KBM-7 (cell line): ENCODE measurements at regions not wholly inside any gene's neighbourhood (a gene's known extent, or its start where the extent isn't known, plus 50 kb on each side); places are given as distances from the start of the nearest gene placed in this dataset.
"Not testable (repeated sequence)": the region's sequence is repeated elsewhere in the genome, so short reads cannot be mapped to it uniquely, and the experiment has no call there.

Experiments
- DNase-seq: peaks from one replicate; pipeline ENCODE4 v3.0.0-alpha.2; 2015
- in situ Hi-C: fragments of 300-500 bp; cut with MboI; formaldehyde crosslinking; loops from 2 replicates; pipeline ENCODE4 v1.14.3; 2020; ENCODE audit warnings: low sequenced_read_pairs, low pct_unique_long_range_greater_than_20kb, mixed read lengths

DNA sequence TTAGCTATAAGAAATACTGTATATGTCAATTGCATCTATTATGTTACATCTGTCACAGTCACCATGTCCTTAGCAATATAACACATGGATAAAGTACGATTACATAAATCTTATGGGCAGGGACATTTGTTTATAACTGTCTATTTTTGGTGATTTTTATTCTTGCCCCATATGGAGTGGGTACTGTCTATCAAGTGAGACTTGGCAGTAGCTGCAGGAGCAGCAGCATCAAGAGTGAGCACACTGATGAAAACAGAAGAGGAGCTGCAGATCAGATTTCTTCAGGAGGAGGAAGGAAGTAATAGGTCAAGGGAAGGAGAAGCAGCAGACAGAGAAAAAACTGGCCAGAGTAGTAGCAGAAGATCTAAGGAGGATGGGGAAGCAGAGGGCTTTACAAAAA, 516.7 kb downstream of the C6orf118 start:
- no peak for DNase-seq
- in situ Hi-C loops, result no loop called here

DNA sequence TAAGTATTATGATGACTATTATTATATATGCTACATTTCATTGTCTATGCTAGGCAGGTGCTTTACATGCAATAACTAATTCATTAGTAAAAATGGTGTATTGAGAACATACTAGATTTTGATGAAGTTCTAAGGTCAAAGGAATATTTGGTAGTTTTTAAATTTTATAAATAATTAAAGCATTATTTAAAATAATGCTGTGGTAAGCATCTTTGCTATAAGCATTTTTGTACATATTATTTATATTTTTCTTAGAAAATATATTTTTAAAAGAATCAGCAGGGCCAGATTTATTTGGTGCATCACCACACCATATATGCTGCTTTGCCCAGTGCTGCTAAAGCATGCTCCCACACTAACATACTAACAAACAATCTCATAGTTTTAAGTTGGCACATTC, 517.9 kb downstream of the C6orf118 start:
- DNase-seq, result no peak
- in situ Hi-C loops, result no loop called here

DNA sequence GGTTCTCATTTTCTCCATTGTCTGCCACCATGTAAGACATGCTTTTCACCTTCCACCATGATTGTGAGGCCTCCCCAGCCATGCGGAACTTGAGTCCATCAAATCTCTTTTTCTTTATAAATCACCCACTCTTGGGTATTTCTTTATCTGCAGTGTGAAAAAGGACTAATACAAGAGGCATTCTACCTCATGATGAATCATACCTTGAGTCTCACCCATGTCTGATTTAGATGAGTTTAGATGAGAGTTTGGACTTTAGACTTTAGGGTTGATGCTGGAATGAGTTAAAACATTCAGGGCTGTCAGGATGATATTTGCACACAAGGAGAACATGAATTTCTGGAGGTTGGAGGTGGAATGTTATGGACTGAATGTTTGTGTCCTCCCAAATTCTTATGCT, 545.6 kb downstream of the C6orf118 start:
- in situ Hi-C loops, result no loop called here
- DNase-seq, result no peak

DNA sequence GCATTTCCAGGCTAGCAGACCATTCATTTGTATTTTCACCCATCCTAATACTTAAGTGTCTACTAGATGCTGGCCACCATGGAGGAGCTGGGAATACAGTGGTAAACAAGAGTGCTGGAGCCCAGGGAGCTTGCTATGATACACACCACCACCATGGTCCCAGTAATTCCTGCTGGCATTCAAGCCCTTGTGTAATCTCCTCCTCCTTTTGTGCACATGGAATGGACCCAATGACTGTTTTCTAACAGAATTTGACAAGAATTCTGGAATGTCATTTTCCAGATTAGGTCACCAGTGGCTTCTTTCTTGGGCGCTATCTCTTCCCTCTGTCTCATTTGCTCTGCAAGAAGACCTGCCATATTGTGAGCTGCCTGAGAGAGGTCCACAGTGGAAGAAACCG, 552.0 kb downstream of the C6orf118 start:
- in situ Hi-C loops, result no loop called here

DNA sequence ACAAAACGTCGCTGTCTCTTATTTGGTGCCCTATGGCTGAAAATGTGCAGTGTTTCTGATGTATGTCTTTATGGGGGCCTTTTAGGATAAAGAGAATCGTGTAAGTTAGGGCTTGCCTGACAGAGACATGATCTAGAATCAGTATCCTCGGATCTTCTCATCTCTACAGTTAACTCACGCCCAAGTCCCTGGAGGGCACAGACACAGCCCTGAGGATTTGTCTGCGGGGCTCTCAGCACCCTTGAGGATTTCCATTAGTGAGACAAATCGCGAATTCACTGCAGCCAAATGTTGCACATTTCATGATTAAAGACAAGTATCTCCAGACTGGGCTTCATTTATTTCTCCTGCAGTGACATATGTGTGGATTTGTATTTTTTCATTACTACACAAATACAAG, 552.7 kb downstream of the C6orf118 start:
- in situ Hi-C loops, result no loop called here
- DNase-seq, result no peak

More for the DNA sequence above, 552.0 kb downstream of the C6orf118 start:
- no peak for DNase-seq

DNA sequence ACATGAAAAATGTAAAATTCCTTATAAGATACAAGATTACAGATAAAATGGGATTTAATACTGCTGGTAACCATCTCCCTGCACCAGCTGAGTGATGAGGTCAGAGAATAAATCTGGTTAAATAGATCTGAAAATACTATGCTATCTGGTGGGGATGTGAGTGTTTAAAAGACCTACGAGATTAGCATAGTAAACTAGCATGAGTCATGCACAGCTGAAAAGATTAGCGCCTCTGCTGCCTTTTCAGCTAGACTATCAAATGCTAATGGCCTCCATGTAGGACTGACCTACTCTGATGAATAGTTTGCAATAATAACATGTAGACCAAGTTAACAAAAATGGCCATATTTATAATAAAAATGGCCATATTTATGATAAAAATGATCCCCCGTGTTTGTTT, 553.3 kb downstream of the C6orf118 start:
- no peak for DNase-seq
- in situ Hi-C loops, result no loop called here

DNA sequence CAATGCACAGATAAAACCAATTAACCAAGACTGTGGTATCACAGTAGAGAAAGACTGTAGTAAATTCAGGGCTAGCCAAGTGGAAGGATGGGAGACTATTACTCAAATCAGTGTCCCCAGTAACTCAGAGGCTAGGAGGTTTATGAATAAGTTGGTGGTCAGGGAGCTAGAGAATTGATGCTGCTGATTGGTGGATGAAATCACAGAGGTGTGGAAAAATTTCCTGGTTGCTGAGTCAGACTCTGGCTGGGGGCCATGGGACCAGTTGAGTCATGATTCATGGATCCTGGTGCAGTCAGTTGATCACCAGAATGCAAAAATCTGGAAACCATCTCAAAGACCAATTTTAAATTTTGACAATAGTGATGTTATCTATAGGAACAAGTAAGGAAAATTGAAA, 555.9 kb downstream of the C6orf118 start:
- DNase-seq, result no peak
- in situ Hi-C loops, result no loop called here

DNA sequence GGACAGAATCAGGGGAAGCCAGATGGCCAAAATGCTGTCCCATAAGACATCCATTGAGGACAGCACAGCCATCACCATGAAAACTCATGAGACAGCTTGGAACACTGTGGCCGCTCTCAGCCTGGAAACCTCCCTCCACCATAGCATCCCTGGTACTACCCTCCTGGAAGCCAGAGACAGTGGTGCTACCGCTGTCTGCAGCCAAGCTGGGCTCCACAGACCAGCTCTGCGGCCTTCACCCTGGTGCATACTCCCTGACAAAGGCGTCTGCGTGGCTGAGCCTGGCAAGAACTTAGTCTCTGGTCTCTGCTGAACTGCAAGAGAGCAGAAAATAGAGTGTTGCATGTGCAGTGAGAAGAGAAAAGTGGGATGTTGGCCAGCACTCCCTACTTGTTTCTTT, 558.0 kb downstream of the C6orf118 start:
- in situ Hi-C loops, result no loop called here
- no peak for DNase-seq

DNA sequence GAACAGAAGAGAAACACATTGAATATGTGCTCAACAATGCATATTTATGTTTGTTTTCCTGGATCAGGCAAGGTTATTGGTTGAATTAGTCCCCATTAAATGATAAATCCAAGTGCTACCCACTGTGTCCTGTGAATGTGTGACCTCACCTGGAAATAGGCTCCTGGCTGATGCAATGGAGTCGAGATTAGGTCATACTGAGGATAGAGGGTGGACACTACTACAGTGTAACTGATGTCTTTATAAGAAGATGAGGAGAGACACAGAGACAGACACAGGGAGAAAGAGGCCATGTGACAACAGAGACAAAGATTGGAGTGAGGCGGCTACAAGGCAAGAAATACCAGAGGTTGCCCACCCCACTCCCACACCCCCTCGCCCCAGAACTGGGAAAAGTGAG, 559.3 kb downstream of the C6orf118 start:
- DNase-seq, result no peak
- in situ Hi-C loops, result no loop called here

DNA sequence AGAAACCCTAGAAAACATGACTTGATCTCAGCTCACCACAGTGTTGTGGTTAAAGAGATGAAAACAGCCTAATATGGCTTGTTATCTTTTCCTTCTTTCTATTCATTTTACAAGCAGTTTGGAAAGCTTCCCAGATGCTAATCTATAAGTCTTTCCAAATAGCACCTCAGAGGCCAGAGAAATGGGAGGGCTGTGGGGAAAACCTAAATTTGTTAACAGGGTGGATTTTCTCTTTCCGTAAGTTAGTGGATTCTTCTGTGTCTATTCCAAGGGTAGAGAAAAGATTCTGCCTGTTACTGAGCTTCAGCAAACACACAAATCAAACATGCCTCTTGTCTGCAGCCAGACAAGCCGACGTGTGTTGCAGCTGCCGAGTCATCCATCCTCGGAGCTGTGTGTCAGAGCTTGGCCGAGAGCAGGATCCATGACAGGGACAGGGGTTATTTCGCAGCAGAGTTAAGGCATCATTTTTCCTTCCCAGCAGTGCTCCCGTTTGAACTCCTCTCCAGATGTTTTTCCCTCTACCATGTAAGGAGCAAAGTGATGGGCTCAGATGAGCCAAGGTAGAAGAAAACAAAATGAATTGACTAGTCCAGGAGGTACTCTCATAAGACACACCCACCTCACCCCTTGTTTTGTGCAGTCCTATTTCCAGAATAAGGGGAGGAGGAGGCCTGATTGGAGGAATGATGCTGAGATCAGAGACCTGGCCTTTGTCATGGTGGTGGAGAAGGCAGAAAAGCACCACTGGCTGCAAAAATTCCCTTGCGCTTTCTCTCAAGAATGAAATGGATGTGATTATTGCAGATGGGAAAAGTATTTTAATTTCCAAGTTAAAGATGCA, 560.0 kb downstream of the C6orf118 start:
- in situ Hi-C loops, result no loop called here
- DNase-seq, result no peak

DNA sequence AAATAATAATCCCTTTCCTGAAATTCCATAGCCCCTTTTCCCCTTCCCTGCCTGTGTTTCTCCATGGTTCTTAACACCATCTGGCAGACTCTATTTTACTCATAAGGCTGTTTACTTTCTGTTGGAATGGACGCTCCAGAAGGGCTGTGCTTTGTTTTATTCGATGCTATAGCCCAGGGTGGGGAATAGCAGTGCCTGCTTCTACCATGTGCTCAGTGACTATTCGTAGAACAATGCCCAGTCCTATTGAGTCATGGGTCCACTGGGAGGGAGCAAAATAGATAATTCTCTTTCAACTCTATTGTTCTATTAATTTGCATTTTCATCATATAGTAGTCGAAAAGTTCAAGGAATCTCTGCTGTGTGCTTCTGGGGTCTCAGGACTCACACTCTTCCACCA, 565.1 kb downstream of the C6orf118 start:
- in situ Hi-C loops, result no loop called here

DNA sequence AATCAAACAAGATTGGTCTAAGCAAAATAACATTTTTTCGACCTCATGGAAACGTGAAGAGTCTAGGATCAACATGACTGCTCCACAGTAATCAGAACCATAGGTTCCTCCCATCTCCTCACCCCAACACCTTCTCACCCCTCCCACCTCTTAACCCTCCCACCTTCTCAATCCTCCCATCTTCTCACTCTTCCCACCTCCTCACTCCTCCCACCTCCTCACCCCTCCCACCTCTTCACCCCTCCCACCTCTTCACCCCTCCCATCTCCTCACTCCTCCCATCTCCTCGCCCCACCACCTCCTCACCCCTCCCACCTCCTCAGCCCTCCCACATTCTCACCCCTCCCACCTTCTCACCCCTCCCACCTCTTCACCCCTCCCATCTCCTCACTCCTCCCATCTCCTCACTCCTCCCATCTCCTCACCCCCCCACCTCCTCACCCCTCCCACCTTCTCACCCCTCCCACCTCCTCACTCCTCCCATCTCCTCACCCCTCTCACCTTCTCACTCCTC, 567.4 kb downstream of the C6orf118 start:
- in situ Hi-C loops, result no loop called here
- no peak for DNase-seq

More for the DNA sequence above, 565.1 kb downstream of the C6orf118 start:
- DNase-seq, result no peak

DNA sequence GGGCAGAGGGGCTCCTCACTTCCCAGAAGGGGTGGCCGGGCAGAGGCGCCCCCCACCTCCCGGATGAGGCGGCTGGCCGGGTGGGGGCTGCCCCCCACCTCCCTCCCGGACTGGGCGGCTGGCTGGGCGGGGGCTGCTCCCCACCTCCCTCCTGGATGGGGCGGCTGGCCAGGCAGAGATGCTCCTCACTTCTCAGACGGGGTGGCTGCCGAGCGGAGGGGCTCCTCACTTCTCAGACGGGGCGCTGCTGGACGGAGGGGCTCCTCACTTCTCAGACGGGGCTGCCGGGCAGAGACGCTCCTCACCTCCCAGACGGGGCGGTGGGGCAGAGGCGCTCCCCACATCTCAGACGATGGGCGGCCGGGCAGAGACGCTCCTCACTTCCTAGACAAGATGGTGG, 573.3 kb downstream of the C6orf118 start:
- DNase-seq, in situ Hi-C loops: not testable (repeated sequence)

DNA sequence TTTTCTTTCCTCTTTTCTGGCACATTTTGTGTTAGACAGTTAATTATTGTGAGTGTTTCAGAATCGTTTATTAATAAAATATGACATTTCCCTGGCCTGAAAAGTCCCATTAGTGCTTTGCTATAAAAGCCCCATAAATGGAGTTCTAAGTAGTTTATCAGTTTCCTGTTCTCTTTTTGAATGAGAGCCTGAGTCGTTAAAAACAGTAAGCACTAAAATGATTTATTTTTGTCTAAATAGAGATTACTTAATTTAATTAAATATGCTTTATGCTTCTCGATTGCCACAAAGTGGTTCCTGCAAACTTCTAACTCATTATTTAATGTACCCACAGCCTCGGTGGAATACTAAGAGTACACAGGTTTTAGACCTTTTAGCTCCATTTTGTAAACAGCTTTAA, 577.9 kb downstream of the C6orf118 start:
- DNase-seq, result no peak
- in situ Hi-C loops, result no loop called here

DNA sequence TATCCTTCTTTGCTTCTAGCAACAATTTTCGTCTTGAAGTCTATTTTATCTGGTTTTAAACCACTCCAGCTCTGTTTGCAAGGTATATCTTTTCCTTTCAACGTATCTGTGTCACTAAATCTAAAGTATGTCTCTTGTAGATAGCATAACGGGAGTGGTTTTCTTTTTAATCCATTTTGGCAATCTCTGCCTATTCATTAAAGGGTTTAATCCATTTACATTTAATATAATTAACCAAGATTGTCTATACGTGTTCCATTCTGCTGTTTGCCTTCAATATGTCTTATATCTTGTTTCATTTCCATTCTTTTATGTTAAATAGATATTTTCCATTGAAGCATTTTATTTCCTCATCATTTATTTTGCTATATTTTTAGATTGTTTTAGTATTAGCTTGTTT, 587.9 kb downstream of the C6orf118 start:
- in situ Hi-C loops, result no loop called here
- no peak for DNase-seq

DNA sequence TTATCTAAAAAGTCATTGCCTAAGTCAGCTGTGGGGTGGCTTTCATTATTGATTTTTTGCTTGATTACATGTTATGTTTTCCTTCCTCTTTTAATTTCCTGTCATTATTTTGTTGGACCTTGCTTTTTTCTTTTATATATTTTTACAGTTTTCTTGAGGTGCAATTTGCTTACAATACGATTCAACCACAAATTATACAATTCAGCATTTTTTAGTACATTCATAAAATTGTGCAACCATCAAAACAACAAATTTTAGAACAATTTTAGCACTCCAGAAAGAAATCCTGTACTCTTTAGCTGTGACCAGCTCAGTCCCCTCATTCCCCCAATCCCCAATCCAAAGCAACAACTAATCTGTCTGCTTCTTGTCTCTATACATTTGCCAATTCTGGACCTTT, 608.9 kb downstream of the C6orf118 start:
- no peak for DNase-seq
- in situ Hi-C loops, result no loop called here

DNA sequence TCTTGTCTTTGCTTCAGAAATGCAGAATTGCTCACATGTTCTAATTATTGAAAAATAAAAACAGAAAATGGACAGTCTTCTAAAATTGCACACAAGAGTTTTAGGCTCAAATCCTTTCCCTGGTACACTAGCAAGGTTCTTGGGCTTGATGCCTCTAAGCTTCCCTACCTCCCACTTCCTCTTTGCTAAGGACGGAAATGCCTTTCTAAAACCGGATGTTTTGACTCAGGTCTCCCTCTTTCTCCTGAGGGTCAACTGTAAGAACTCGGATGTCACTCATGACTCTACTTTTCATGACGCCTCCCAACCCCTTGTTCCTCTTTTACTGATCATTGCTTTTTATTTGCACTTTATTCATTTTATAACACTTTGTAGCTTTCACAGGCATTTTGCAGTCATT, 613.5 kb downstream of the C6orf118 start:
- DNase-seq, result peak; percentile 35
- in situ Hi-C loops, result no loop called here

DNA sequence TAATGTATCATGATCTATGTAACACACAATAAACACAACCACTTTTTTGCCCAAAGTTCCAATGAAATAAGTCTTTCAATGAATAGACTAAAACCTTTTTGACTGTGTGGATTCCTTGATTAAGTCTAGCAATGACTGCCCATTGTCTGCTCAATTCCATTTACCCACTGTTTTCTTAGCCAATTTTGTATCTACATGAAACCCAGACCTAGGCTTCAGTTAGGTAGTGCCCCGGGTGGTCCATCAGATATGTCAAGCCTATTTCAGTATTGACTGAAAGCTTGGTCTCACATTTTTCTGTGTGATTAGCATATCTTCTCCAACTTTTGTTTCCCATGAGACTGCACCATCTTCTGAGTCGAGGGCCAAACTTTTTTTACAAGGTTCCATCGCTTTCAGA, 615.0 kb downstream of the C6orf118 start:
- no peak for DNase-seq
- in situ Hi-C loops, result no loop called here

DNA sequence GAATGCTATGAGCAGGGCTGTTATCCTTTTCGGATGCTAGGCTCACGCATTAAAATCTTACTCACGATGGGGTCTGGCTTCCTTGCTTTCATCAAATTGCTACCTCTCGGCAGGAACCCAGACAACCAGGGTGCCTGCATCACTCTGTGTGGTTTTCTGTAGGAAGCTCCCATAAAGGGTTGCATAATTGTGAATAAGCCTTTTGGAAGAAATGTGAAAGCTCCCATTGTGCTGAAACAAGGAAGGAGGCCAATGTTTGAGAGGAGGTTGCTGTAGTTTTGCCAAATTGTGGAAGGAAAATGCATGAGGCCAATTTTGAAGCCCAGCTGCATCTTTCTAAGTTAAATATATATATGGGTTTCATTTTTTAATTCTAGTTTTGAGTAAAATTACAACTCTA, 615.5 kb downstream of the C6orf118 start:
- no peak for DNase-seq
- in situ Hi-C loops, result no loop called here

DNA sequence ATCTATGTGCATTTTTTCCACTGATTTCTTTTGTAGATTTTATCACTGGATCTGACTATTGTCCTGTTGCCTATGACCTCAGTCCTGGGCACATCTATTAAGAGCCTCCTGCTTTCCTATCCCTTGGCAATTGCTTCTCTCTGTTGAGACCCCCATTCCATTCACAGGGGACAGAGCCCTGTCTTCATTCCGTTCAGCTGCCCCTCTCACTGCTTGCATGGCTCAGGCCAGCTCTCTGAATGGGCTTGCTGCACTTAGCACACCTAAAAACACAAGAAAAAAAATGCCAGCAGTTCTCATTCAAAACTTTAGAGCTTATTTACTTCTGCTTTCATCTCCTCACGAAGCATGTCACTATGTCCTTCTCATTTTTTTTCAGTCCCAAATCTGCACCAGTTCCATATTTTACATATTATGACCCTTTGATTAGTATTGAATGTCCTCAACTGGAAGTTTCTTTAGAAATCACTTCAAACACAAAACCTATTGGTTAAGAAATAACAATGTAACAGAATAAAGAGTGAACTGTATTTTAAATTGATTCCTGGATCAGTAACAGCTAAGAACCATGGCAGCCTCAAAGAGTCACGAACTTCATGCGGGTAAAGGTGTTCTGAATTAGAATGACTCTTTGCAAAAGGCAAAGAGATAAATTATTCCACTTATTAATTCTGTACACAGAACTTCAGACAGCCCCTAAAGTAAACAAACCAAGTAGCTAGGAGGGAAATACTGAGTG, 616.5 kb downstream of the C6orf118 start:
- DNase-seq, result no peak
- in situ Hi-C loops, result no loop called here
